OCI-LY3 (cell line): ENCODE measurements at regions not wholly inside any gene's neighbourhood (a gene's known extent, or its start where the extent isn't known, plus 50 kb on each side); places are given as distances from the start of the nearest gene placed in this dataset.
A peak's percentile ranks its signal among the peaks of the same experiment; 100 is the strongest.

Experiments
- CTCF ChIP-seq: fragments of 200-600, 300-600 bp; sonication (generic); IDR thresholded peaks from 2 replicates; pipeline ENCODE4 v1.5.1; 2014; ENCODE audit warnings: antibody characterized with exemption, low read length, low read depth
- EZH2phosphoT487 ChIP-seq: fragments of 200-600 bp; shearing (Covaris generic); IDR thresholded peaks from 2 replicates; pipeline ENCODE4 v1.6.1; 2018; ENCODE audit warnings: antibody characterized with exemption, mixed run types, low read depth

- TF ChIP-seq CTCF (peak; percentile 62), EZH2phosphoT487 (no peak)
Measured at GRCh38 chr3:148202386-148202785, 495.3 kb upstream of the AGTR1 start.
